ENCODE measurements at regions not wholly inside any gene's neighbourhood (a gene's known extent, or its start where the extent isn't known, plus 50 kb on each side); places are given as distances from the start of the nearest gene placed in this dataset.
A peak's percentile ranks its signal among the peaks of the same experiment; 100 is the strongest.
"Not testable (repeated sequence)": the region's sequence is repeated elsewhere in the genome, so short reads cannot be mapped to it uniquely, and the experiment has no call there.

DNA sequence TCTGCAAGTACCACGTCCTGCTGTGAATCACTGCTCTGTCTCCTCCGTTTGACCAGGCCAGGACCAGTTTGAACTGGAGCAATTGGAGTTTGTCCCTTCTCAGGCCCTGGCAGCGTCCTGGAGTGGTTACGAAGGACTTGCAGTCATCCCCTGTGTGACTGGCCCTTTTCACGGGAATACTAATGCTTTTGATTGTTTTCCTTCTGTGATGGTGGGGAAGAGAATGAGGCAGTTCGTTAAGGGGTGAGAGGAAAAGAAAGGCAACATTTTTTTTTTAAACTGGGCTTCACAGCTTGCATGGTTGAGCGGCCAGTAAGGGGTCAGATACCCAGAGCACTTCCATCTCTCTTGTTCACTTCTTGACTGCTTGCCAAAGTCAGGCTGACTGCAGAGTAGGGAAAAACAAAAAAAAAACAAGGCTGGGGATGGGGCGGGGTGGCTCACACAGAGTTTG, 153.5 kb upstream of the STK32A start:
- DNase-seq (ENCODE audit: low spot score), result no peak

GRCh38 chr5:147084702-147085101, 150.1 kb upstream of the STK32A start:
- no peak for DNase-seq (ENCODE audit: low spot score)

DNA sequence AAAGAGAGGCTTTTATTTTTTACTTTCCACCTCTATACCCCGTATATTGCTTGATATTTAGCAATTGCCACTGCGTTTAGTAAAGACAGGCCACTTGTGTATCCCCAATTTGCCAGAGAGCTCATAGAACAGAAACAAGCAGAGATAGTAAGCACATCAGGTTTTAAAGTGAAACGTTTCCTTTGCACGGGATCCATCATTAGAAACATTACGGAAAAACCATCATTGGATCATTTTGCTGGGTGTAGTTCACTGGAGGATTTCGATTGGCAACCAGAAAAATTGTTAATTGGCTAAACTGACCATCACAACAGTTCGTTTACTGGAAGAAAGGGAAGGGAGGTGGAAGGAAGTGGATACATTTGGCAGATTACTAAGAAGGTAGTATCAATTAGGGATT, 149.4 kb upstream of the STK32A start:
- no peak for DNase-seq (ENCODE audit: low spot score)

DNA sequence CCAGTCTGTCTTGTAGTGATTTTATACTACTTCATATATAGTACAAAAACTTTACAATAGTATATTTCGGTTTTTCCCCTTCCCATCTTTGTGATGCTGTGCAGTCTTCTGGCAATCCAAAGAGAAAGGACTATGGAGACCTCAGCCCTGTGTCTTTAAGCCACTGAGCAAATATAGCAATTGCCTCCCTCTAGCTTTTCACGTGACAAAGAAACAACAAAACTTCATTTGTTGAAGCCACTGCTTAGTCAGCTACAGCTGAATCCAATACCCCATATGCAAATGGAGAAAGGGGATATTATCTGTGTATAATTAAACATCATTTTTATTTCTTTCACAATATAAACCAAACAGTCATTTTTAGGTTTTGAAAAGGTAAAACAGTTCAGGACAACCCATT, 142.8 kb upstream of the STK32A start:
- no peak for DNase-seq (ENCODE audit: low spot score)

- DNase-seq (ENCODE audit: low spot score), result no peak
These were observed 141.7 kb upstream of the STK32A start for GRCh38 chr5:147093138-147093537.

- no peak for DNase-seq (ENCODE audit: low spot score)
These were observed 139.1 kb upstream of the STK32A start for GRCh38 chr5:147095740-147096139.

- peak; percentile 38 for DNase-seq (ENCODE audit: low spot score)
These were observed 136.5 kb upstream of the STK32A start for GRCh38 chr5:147098233-147098790.

GRCh38 chr5:147101659-147102369, 133.0 kb upstream of the STK32A start:
- no peak for DNase-seq (ENCODE audit: low spot score)

DNA sequence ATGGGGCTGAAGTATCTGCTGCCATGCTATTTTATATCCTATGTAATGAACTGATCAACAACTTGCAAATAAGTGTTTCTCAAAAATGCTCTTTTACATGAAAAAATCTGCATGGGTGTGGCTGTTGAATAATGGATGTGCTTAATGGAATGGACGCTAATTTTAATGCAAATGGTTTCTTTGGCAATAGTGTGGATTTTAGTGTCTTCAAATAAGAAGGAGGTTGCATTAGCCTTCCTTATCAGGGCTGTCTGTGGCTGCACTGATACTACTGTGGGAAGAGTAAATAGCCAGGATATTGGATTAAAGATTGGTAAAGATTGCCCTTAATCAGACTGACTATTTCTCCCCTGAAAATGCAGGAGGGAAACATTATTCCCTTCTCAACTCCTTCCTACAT, 121.9 kb upstream of the STK32A start:
- no peak for DNase-seq (ENCODE audit: low spot score)

GRCh38 chr5:147113967-147114366, 120.9 kb upstream of the STK32A start:
- no peak for DNase-seq (ENCODE audit: low spot score)

DNA sequence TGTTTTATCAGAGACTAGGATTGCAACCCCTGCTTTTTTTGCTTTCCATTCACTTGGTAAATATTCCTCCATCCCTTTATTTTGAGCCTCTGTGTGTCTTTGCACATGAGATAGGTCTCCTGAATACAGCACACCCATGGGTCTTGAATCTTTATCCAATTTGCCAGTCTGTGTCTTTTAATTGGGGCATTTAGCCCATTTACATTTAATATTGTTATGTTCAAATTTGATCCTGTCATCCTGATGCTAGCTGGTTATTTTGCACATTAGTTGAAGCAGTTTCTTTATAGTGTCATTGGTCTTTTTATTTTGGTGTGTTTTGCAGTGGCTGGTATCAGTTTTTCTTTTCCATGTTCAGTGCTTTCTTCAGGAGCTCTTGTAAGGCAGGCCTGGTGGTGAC, 95.1 kb upstream of the STK32A start:
- DNase-seq (ENCODE audit: low spot score), result not testable (repeated sequence)

GRCh38 chr5:147140558-147140957, 94.3 kb upstream of the STK32A start:
- no peak for DNase-seq (ENCODE audit: low spot score)

DNA sequence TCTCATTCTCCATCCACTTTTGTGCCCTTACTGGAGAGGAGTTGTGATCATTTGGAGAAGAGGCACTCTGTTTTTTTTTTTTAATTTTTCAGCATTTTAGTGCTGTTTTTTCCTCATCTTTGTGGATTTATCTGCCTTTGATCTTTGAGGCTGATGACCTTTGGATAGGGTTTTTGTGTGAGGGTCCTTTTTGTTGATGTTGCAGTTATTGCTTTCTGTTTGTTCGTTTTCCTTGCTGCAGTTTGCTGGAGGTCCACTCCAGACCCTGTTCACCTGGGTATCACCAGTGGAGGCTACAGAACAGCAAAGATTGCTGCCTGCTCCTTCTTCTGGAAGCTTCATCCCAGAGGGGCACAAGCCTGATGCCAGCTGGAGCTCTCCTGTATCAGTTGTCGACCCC, 93.2 kb upstream of the STK32A start:
- not testable (repeated sequence) for DNase-seq (ENCODE audit: low spot score)

GRCh38 chr5:147143215-147143614, 91.6 kb upstream of the STK32A start:
- no peak for DNase-seq (ENCODE audit: low spot score)

GRCh38 chr5:147145328-147145727, 89.5 kb upstream of the STK32A start:
- no peak for DNase-seq (ENCODE audit: low spot score)

- DNase-seq (ENCODE audit: low spot score), result no peak
These were observed 86.1 kb upstream of the STK32A start for GRCh38 chr5:147148715-147149114.

- DNase-seq (ENCODE audit: low spot score), result no peak
These were observed 82.7 kb upstream of the STK32A start for GRCh38 chr5:147152086-147152485.

DNA sequence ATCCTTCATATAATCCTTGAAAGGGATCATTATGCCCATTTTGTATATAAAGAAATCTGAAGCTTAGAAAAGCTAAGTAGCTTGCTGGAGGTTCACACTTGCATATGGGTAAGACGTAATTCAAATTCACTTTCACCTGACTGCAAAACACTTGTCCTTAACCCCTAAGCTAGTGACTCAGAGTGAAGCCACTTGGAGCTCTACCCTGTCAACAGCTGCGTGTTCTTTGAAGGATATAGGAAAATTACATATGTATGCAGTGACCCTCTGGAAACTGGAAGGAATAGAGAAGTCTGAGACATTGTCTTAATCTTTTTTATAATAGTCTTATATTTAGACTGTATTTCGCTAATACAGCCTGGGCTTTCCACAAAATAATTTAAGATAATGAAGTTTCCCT, 80.0 kb upstream of the STK32A start:
- no peak for DNase-seq (ENCODE audit: low spot score)

DNA sequence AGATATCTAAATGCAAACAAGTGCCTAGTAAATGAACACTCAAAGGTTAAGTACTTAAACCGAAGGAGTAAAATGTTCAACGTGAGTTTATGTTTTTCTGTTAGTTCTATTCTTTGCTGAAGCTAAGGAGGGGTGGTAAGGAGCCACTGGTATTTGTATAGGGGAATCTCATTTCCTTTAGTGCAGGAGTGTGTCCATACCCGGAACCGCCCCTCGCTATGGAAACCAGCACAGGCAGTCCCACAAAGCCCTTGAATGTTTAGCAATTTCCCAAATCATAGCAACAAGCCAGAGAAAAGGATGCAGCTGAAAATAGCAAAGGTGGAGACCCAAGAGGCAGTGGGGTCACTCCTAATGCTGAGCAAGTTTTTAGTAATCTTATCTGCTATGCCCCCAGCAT, 78.8 kb upstream of the STK32A start:
- DNase-seq (ENCODE audit: low spot score), result no peak

- DNase-seq (ENCODE audit: low spot score), result no peak
These were observed 73.7 kb upstream of the STK32A start for GRCh38 chr5:147160902-147161700.

DNA sequence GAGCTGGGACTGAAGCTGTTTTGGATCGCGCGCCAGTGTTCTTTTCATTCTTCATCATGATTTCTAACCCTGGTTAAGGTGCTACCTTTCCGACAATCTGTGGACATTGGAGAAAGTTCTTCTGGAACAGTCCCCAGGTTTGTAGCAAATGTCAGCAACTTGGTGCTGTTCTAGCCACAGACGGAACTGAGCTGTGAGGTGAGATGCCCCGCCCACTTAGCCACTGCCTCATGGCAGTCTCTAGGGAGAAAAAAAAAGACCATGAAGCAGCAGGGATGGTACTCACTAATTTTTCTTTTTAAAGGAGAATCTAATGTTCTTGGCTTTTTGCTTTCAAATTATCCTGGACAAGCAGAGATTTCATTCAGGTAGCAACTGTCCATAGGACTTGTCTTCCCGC, 72.1 kb upstream of the STK32A start:
- DNase-seq (ENCODE audit: low spot score), result no peak

DNA sequence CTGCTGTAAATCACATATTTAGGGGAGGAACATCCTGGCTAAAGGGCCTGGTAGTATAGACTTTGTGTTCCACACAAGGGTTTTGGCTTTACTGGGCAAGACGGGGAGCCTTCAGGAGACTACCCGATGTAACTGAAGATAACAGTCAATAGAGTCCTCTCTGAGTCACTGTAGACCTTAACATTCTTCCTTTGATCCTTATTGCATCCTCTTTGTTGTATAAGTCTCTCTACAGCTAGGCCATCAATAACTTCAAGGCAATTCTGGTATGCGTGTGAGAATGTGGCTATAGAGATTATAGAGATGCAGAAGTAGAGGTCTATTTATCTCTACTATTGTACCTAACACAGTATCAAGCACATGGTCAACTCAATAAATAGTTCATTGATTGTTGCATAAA, 67.3 kb upstream of the STK32A start:
- DNase-seq (ENCODE audit: low spot score), result no peak

Measured in LoVo (cell line).